GM12873 (cell line): ENCODE measurements at regions not wholly inside any gene's neighbourhood (a gene's known extent, or its start where the extent isn't known, plus 50 kb on each side); places are given as distances from the start of the nearest gene placed in this dataset.

Experiments
- CTCF ChIP-seq: IDR thresholded peaks from 2 replicates; pipeline ENCODE4 v1.5.1; 2012; ENCODE audit warnings: low read depth, mild to moderate bottlenecking, moderate library complexity, low read length, control low read depth; ENCODE audit not compliant: insufficient read depth; ENCODE audit errors: missing control alignments

GRCh38 chr10:35722226-35722625, 80.1 kb upstream of the FZD8 start:
- no peak for TF ChIP-seq CTCF

- no peak for TF ChIP-seq CTCF
Observed at GRCh38 chr10:35720366-35720765, 78.3 kb upstream of the FZD8 start.

GRCh38 chr10:35716776-35717175, 74.7 kb upstream of the FZD8 start:
- no peak for TF ChIP-seq CTCF

GRCh38 chr10:35712486-35712885, 70.4 kb upstream of the FZD8 start:
- no peak for TF ChIP-seq CTCF

- TF ChIP-seq CTCF, result no peak
Observed at GRCh38 chr10:35711615-35712411, 69.7 kb upstream of the FZD8 start.

- TF ChIP-seq CTCF, result no peak
Observed at GRCh38 chr10:35707642-35708425, 65.7 kb upstream of the FZD8 start.

- no peak for TF ChIP-seq CTCF
Observed at GRCh38 chr10:35706959-35707358, 64.9 kb upstream of the FZD8 start.
